ENCODE measurements at regions not wholly inside any gene's neighbourhood (a gene's known extent, or its start where the extent isn't known, plus 50 kb on each side); places are given as distances from the start of the nearest gene placed in this dataset.

DNA sequence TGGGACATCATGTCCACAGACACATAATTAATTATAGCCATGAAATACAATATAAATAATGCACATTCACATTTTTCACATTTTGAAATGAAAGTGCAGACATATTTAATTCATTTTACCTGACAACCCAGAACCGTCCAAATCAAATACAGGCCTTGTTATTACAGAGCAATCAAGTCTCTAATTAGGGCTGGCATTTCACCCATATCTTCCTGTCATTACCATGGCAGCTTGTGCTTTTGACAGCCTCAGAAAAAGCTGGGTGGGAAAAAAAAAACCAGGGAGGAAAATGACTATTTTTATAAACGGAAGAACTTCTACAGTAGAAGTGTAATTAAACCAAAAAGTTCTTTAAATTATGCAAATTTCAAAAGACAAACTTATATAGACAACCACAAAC is 436.4 kb downstream of the FBXO15 start:
- Histone ChIP-seq H3K4me1 (ENCODE audit: control insufficient read depth, insufficient read depth, low read length) (no peaks in the 10 kb centered on the region), H3K27me3 (ENCODE audit: control insufficient read depth, insufficient read depth, low read length) (no peaks in the 10 kb centered on the region), H3K4me3 (ENCODE audit: low read length) (no peak overlapping the region), H3K9me3 (ENCODE audit: control insufficient read depth, insufficient read depth, low read length) (peaks cover 5% of the 10 kb centered on the region), H3K36me3 (ENCODE audit: control insufficient read depth, insufficient read depth, low read length) (no peaks in the 10 kb centered on the region), H3K27ac (ENCODE audit: low read length) (no peak overlapping the region)
- Mint-ChIP-seq H3K27me3 (ENCODE audit: low read depth in 2 of 2) (no peaks in the 10 kb centered on the region), H3K36me3 (no peaks in the 10 kb centered on the region), H3K9me3 (peaks cover 6 to 11% of the 10 kb centered on the region in 2 donors), H3K27ac (no peak overlapping the region), H3K4me3 (no peak overlapping the region), H3K4me1 (no peaks in the 10 kb centered on the region)
- WGBS (ENCODE audit: insufficient coverage), result 94% methylated on average over 1 of the region's 2 CpGs
- ATAC-seq, result no peak
- DNase-seq, result no peak
- TF ChIP-seq, protein P1, sequence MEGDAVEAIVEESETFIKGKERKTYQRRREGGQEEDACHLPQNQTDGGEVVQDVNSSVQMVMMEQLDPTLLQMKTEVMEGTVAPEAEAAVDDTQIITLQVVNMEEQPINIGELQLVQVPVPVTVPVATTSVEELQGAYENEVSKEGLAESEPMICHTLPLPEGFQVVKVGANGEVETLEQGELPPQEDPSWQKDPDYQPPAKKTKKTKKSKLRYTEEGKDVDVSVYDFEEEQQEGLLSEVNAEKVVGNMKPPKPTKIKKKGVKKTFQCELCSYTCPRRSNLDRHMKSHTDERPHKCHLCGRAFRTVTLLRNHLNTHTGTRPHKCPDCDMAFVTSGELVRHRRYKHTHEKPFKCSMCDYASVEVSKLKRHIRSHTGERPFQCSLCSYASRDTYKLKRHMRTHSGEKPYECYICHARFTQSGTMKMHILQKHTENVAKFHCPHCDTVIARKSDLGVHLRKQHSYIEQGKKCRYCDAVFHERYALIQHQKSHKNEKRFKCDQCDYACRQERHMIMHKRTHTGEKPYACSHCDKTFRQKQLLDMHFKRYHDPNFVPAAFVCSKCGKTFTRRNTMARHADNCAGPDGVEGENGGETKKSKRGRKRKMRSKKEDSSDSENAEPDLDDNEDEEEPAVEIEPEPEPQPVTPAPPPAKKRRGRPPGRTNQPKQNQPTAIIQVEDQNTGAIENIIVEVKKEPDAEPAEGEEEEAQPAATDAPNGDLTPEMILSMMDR (IDR thresholded peaks at IDR 0.05), result no peak
- intact Hi-C loops (cut with micrococcal nuclease), result no loop called here

GRCh38 chr18:73708591-73708990 is 439.0 kb downstream of the FBXO15 start:
- Mint-ChIP-seq H3K27ac (no peak overlapping the region), H3K27me3 (ENCODE audit: low read depth in 2 of 2) (no peaks in the 10 kb centered on the region), H3K36me3 (no peaks in the 10 kb centered on the region), H3K4me1 (no peaks in the 10 kb centered on the region), H3K9me3 (peaks cover 9 to 16% of the 10 kb centered on the region in 2 donors), H3K4me3 (no peak overlapping the region)
- H3K27me3 ChIP-seq (ENCODE audit: control insufficient read depth, insufficient read depth, low read length), result no peaks in the 10 kb centered on the region
- ATAC-seq, result no peak
- no peak for DNase-seq
- H3K4me1 ChIP-seq (ENCODE audit: control insufficient read depth, insufficient read depth, low read length), result no peaks in the 10 kb centered on the region
- H3K4me3 ChIP-seq (ENCODE audit: low read length), result no peak overlapping the region
- H3K9me3 ChIP-seq (ENCODE audit: control insufficient read depth, insufficient read depth, low read length), result peaks cover 2% of the 10 kb centered on the region
- no peaks in the 10 kb centered on the region for H3K36me3 ChIP-seq (ENCODE audit: control insufficient read depth, insufficient read depth, low read length)
- WGBS (ENCODE audit: insufficient coverage), result 95% methylated on average over 5 of the region's 5 CpGs
- intact Hi-C loops (cut with micrococcal nuclease), result no loop called here
- no peak overlapping the region for H3K27ac ChIP-seq (ENCODE audit: low read length)
- TF ChIP-seq, protein P1 (IDR thresholded peaks at IDR 0.05), result no peak

GRCh38 chr18:73707035-73707434 is 440.6 kb downstream of the FBXO15 start:
- Mint-ChIP-seq H3K27me3 (ENCODE audit: low read depth in 2 of 2) (no peaks in the 10 kb centered on the region), H3K4me3 (no peak overlapping the region), H3K27ac (no peak overlapping the region), H3K9me3 (peaks cover 7 to 12% of the 10 kb centered on the region in 2 donors), H3K36me3 (no peaks in the 10 kb centered on the region), H3K4me1 (no peaks in the 10 kb centered on the region)
- H3K9me3 ChIP-seq (ENCODE audit: control insufficient read depth, insufficient read depth, low read length), result peaks cover 2% of the 10 kb centered on the region
- DNase-seq (no peak), ATAC-seq (no peak)
- H3K4me3 ChIP-seq (ENCODE audit: low read length), result no peak overlapping the region
- no peaks in the 10 kb centered on the region for H3K4me1 ChIP-seq (ENCODE audit: control insufficient read depth, insufficient read depth, low read length)
- 80% methylated on average over 1 of the region's 1 CpG for WGBS (ENCODE audit: insufficient coverage)
- no peak overlapping the region for H3K27ac ChIP-seq (ENCODE audit: low read length)
- H3K27me3 ChIP-seq (ENCODE audit: control insufficient read depth, insufficient read depth, low read length), result no peaks in the 10 kb centered on the region
- H3K36me3 ChIP-seq (ENCODE audit: control insufficient read depth, insufficient read depth, low read length), result no peaks in the 10 kb centered on the region
- intact Hi-C loops (cut with micrococcal nuclease), result no loop called here
- TF ChIP-seq, protein P1 (IDR thresholded peaks at IDR 0.05), result no peak

DNA sequence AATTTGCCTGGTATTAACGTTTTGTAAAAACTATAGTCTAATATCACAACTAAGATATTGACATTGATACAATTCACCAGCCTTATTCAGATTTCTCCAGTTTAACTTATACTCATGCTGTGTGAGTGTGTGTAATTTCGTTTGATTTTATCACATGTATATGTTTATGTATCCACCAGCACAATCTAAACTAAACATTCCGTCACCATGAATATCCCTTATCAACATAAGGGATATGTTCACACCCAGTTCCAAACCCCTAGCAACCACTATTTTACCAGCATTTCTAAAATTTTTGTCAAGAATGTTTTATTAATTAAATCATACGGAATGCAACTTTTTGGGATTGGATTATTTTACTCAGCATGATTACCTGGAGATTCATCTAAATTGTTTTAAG is 450.3 kb downstream of the FBXO15 start:
- ATAC-seq, result no peak
- no peaks in the 10 kb centered on the region for H3K4me1 Mint-ChIP-seq
- TF ChIP-seq, protein P1 (IDR thresholded peaks at IDR 0.05), result no peak
- no peaks in the 10 kb centered on the region for H3K27me3 ChIP-seq (ENCODE audit: control insufficient read depth, insufficient read depth, low read length)
- peaks cover 4 to 11% of the 10 kb centered on the region in 2 donors for H3K9me3 Mint-ChIP-seq
- no peaks in the 10 kb centered on the region for H3K36me3 ChIP-seq (ENCODE audit: control insufficient read depth, insufficient read depth, low read length)
- no peaks in the 10 kb centered on the region for H3K36me3 Mint-ChIP-seq
- no peak overlapping the region for H3K27ac Mint-ChIP-seq
- intact Hi-C loops (cut with micrococcal nuclease), result no loop called here
- no peak overlapping the region for H3K27ac ChIP-seq (ENCODE audit: low read length)
- DNase-seq, result no peak
- no peaks in the 10 kb centered on the region for H3K4me1 ChIP-seq (ENCODE audit: control insufficient read depth, insufficient read depth, low read length)
- H3K9me3 ChIP-seq (ENCODE audit: control insufficient read depth, insufficient read depth, low read length), result no peaks in the 10 kb centered on the region
- no peaks in the 10 kb centered on the region for H3K27me3 Mint-ChIP-seq (ENCODE audit: low read depth in 2 of 2)
- WGBS (ENCODE audit: insufficient coverage), result no CpG with 5 or more reads among the region's 4 CpGs
- no peak overlapping the region for H3K4me3 Mint-ChIP-seq
- H3K4me3 ChIP-seq (ENCODE audit: low read length), result no peak overlapping the region
